Caco-2 (cell line): ENCODE measurements at regions not wholly inside any gene's neighbourhood (a gene's known extent, or its start where the extent isn't known, plus 50 kb on each side); places are given as distances from the start of the nearest gene placed in this dataset.

Experiments used
- BruUV-seq: library from RNA; stranded (reverse); fragments of 400-500 nt; replicated peaks from 2 replicates; lab custom pipeline; 2021; lab: Mats Ljungman, UMichigan
- CTCF ChIA-PET: fragments of 300-600 bp; sonication (Branson Sonifier 250); formaldehyde crosslinking; loops from one replicate; lab custom pipeline; 2022; ENCODE audit warnings: antibody characterized with exemption; lab: Charles Lee
- POLR2A ChIA-PET: fragments of 300-600 bp; sonication (Branson Sonifier 250); formaldehyde crosslinking; loops from one replicate; lab custom pipeline; 2022; ENCODE audit warnings: antibody characterized with exemption; lab: Charles Lee
- DNase-seq, 2 experiments: peaks; one replicate each; pipeline versions ENCODE4 v3.0.0 to v3.0.0-alpha.2; 2020 to 2022
- H3K27me3 ChIP-seq: replicated peaks from 2 replicates; pipeline ENCODE4 v1.6.0; 2011; ENCODE audit warnings: low read length; ENCODE audit not compliant: control insufficient read depth, insufficient read depth
- H3K36me3 ChIP-seq: 2 replicates; pipeline ENCODE4 v1.5.1; 2011; ENCODE audit warnings: low read length; ENCODE audit not compliant: control insufficient read depth, insufficient read depth
- H3K4me1 ChIP-seq: fragments of 250-450 bp; sonication (Bioruptor Pico); 2 replicates; pipeline ENCODE4 v1.5.1; 2020; ENCODE audit warnings: mild to moderate bottlenecking
- H3K4me3 ChIP-seq: 2 replicates; pipeline ENCODE4 v1.5.1; 2011; ENCODE audit warnings: low read depth, mild to moderate bottlenecking, control low read depth, low read length
- H3K9me3 ChIP-seq: fragments of 250-450 bp; sonication (Bioruptor Pico); 2 replicates; pipeline ENCODE4 v1.5.1; 2020; ENCODE audit warnings: mild to moderate bottlenecking, moderate library complexity
- H3K27ac Mint-ChIP-seq: one replicate; pipeline ENCODE4 v1.8.0; 2022; ENCODE audit warnings: mixed read lengths; ENCODE audit not compliant: unreplicated experiment
- H3K27me3 Mint-ChIP-seq: one replicate; pipeline ENCODE4 v1.8.0; 2022; ENCODE audit warnings: mixed read lengths; ENCODE audit not compliant: insufficient read depth, unreplicated experiment
- H3K36me3 Mint-ChIP-seq: one replicate; pipeline ENCODE4 v1.8.0; 2022; ENCODE audit warnings: mild to moderate bottlenecking, mixed read lengths; ENCODE audit not compliant: insufficient read depth, unreplicated experiment
- H3K4me1 Mint-ChIP-seq: one replicate; pipeline ENCODE4 v1.8.0; 2022; ENCODE audit warnings: low read depth, mixed read lengths; ENCODE audit not compliant: unreplicated experiment
- H3K4me3 Mint-ChIP-seq: one replicate; pipeline ENCODE4 v1.8.0; 2022; ENCODE audit warnings: mild to moderate bottlenecking, moderate library complexity, mixed read lengths; ENCODE audit not compliant: unreplicated experiment
- H3K9me3 Mint-ChIP-seq: one replicate; pipeline ENCODE4 v1.8.0; 2022; ENCODE audit warnings: mixed read lengths; ENCODE audit not compliant: unreplicated experiment
- CTCF ChIP-seq, 2 experiments: fragments of 200-600 bp in 1 of 2; IDR thresholded peaks; 1 replicate in 1 of 2; 2 replicates in 1 of 2; pipeline versions ENCODE4 v1.5.1 to v1.8.0; 2011 to 2022; ENCODE audit warnings: antibody characterized with exemption in 1 of 2, control low read depth in 1 of 2, inconsistent platforms in 1 of 2, low read depth in 1 of 2, low read length in 1 of 2, mild to moderate bottlenecking in 1 of 2, moderate library complexity in 1 of 2; ENCODE audit not compliant: insufficient read depth in 1 of 2, severe bottlenecking in 1 of 2, unreplicated experiment in 1 of 2
- intact Hi-C: fragments of 100-400 bp; cut with micrococcal nuclease; formaldehyde crosslinking; loops from one replicate; pipeline ENCODE4 v1.10.0; 2022; ENCODE audit not compliant: unreplicated experiment

- H3K27me3 ChIP-seq = no peaks in the 10 kb centered on the region
- Mint-ChIP-seq H3K27me3 (no peaks in the 10 kb centered on the region), H3K4me1 (no peaks in the 10 kb centered on the region), H3K9me3 (no peaks in the 10 kb centered on the region), H3K36me3 (no peaks in the 10 kb centered on the region), H3K4me3 (no peak overlapping the region), H3K27ac (no peak overlapping the region)
- no peak for DNase-seq
- POLR2A ChIA-PET = no interaction called here
- TF ChIP-seq CTCF (IDR thresholded peaks at IDR 0.05; ENCODE audit: insufficient read depth in 1 of 2, low read depth in 1 of 2, low read length in 1 of 2, severe bottlenecking in 1 of 2, unreplicated experiment in 1 of 2) = no peak
- H3K4me1 ChIP-seq = no peaks in the 10 kb centered on the region
- H3K4me3 ChIP-seq = no peak overlapping the region
- BruUV-seq = no TSS peak
- CTCF ChIA-PET = no interaction called here
- intact Hi-C loops = no loop called here
- H3K9me3 ChIP-seq = no peaks in the 10 kb centered on the region
- no peaks in the 10 kb centered on the region for H3K36me3 ChIP-seq
Observed at GRCh38 chr6:81093051-81093450, 659.4 kb downstream of the TENT5A start.

GRCh38 chr6:81088145-81088544 lies 664.3 kb downstream of the TENT5A start:
- TF ChIP-seq CTCF (IDR thresholded peaks at IDR 0.05; ENCODE audit: insufficient read depth in 1 of 2, low read depth in 1 of 2, low read length in 1 of 2, severe bottlenecking in 1 of 2, unreplicated experiment in 1 of 2) = no peak
- Mint-ChIP-seq H3K27ac (no peak overlapping the region), H3K9me3 (no peaks in the 10 kb centered on the region), H3K4me3 (no peak overlapping the region), H3K27me3 (no peaks in the 10 kb centered on the region), H3K4me1 (no peaks in the 10 kb centered on the region), H3K36me3 (no peaks in the 10 kb centered on the region)
- Histone ChIP-seq H3K9me3 (no peaks in the 10 kb centered on the region), H3K4me3 (no peak overlapping the region), H3K4me1 (no peaks in the 10 kb centered on the region), H3K27me3 (no peaks in the 10 kb centered on the region), H3K36me3 (no peaks in the 10 kb centered on the region)
- intact Hi-C loops = no loop called here
- ChIA-PET POLR2A (no interaction called here), CTCF (no interaction called here)
- no peak for DNase-seq
- BruUV-seq = no TSS peak

- BruUV-seq = no TSS peak
- Histone ChIP-seq H3K9me3 (no peaks in the 10 kb centered on the region), H3K36me3 (no peaks in the 10 kb centered on the region), H3K27me3 (no peaks in the 10 kb centered on the region), H3K4me1 (no peaks in the 10 kb centered on the region), H3K4me3 (no peak overlapping the region)
- no peaks in the 10 kb centered on the region for H3K27me3 Mint-ChIP-seq
- no peak for DNase-seq
- no peaks in the 10 kb centered on the region for H3K4me1 Mint-ChIP-seq
- CTCF ChIA-PET = no interaction called here
- intact Hi-C loops = no loop called here
- H3K27ac Mint-ChIP-seq = no peak overlapping the region
- H3K36me3 Mint-ChIP-seq = no peaks in the 10 kb centered on the region
- H3K4me3 Mint-ChIP-seq = no peak overlapping the region
- POLR2A ChIA-PET = no interaction called here
- no peaks in the 10 kb centered on the region for H3K9me3 Mint-ChIP-seq
- no peak for TF ChIP-seq CTCF (IDR thresholded peaks at IDR 0.05; ENCODE audit: insufficient read depth in 1 of 2, low read depth in 1 of 2, low read length in 1 of 2, severe bottlenecking in 1 of 2, unreplicated experiment in 1 of 2)
Observed at GRCh38 chr6:81086991-81087390, 665.5 kb downstream of the TENT5A start.
